HEK293 (cell line): ENCODE measurements at regions not wholly inside any gene's neighbourhood (a gene's known extent, or its start where the extent isn't known, plus 50 kb on each side); places are given as distances from the start of the nearest gene placed in this dataset.

Experiments
- CTCF ChIA-PET: fragments of 350-600 bp; formaldehyde crosslinking; extraction: SDS; loops from one replicate; lab custom pipeline; 2021; ENCODE audit warnings: antibody characterized with exemption; lab: Yijun Ruan, JAX
- POLR2A ChIA-PET: fragments of 300-600 bp; formaldehyde crosslinking; extraction: SDS; loops from one replicate; lab custom pipeline; 2020; ENCODE audit warnings: antibody characterized with exemption, inconsistent platforms; lab: Yijun Ruan, JAX
- H3K27ac ChIP-seq: fragments of 200-500 bp; sonication (Bioruptor generic); 2 replicates; pipeline ENCODE4 v1.5.1; 2014; ENCODE audit warnings: low read depth, low read length, control low read depth, inconsistent platforms; ENCODE audit errors: extremely low read depth
- H3K36me3 ChIP-seq, 2 experiments: fragments of 200-500 bp in 1 of 2; sonication (Bioruptor generic) in 1 of 2; 1 replicate in 1 of 2; 2 replicates in 1 of 2; pipeline ENCODE4 v1.5.1; 2014 to 2017; ENCODE audit warnings: inconsistent platforms in 2 of 2, low read length in 2 of 2; ENCODE audit not compliant: control insufficient read depth in 2 of 2, insufficient read depth in 1 of 2
- H3K4me1 ChIP-seq: fragments of 200-500 bp; sonication (Bioruptor generic); 2 replicates; pipeline ENCODE4 v1.5.1; 2014; ENCODE audit warnings: mild to moderate bottlenecking, low read length, inconsistent platforms; ENCODE audit not compliant: control insufficient read depth, insufficient read depth
- H3K4me3 ChIP-seq: 2 replicates; pipeline ENCODE4 v1.5.1; 2011; ENCODE audit warnings: low read depth, mild to moderate bottlenecking, control low read depth, low read length, moderate library complexity
- H3K9me3 ChIP-seq: fragments of 200-500 bp; sonication (Bioruptor generic); 2 replicates; pipeline ENCODE4 v1.5.1; 2014; ENCODE audit warnings: low read depth, low read length, inconsistent platforms; ENCODE audit not compliant: control insufficient read depth, insufficient read depth
- ELK4 ChIP-seq: IDR thresholded peaks from 2 replicates; pipeline ENCODE4 v1.6.1; 2011; ENCODE audit warnings: mild to moderate bottlenecking, low read depth, low read length, borderline replicate concordance
- INSM2 ChIP-seq: fragments of 450-650 bp; formaldehyde crosslinking; IDR thresholded peaks from 2 replicates; pipeline ENCODE4 v1.5.1; 2016; ENCODE audit warnings: missing biosample characterization, missing genetic modification characterization
- PRDM2 ChIP-seq: fragments of 450-650 bp; formaldehyde crosslinking; IDR thresholded peaks from 2 replicates; pipeline ENCODE4 v1.5.1; 2016; ENCODE audit warnings: missing biosample characterization, missing genetic modification characterization, borderline replicate concordance
- RBAK ChIP-seq: fragments of 450-650 bp; formaldehyde crosslinking; IDR thresholded peaks from 2 replicates; pipeline ENCODE4 v1.5.1; 2016; ENCODE audit warnings: missing biosample characterization, missing genetic modification characterization
- TSHZ1 ChIP-seq: fragments of 450-650 bp; formaldehyde crosslinking; IDR thresholded peaks from 2 replicates; pipeline ENCODE4 v1.5.1; 2016; ENCODE audit warnings: missing biosample characterization, missing genetic modification characterization, borderline replicate concordance
- ZBTB8A ChIP-seq: fragments of 450-650 bp; formaldehyde crosslinking; IDR thresholded peaks from 2 replicates; pipeline ENCODE4 v1.5.1; 2016; ENCODE audit warnings: missing biosample characterization, missing genetic modification characterization
- ZFP41 ChIP-seq: fragments of 450-650 bp; formaldehyde crosslinking; IDR thresholded peaks from 2 replicates; pipeline ENCODE4 v1.5.1; 2016; ENCODE audit warnings: missing biosample characterization, missing genetic modification characterization, borderline replicate concordance
- ZNF112 ChIP-seq: fragments of 450-650 bp; formaldehyde crosslinking; IDR thresholded peaks from 2 replicates; pipeline ENCODE4 v1.5.0; 2017; ENCODE audit warnings: missing biosample characterization, missing genetic modification characterization
- ZNF133 ChIP-seq: fragments of 450-650 bp; formaldehyde crosslinking; IDR thresholded peaks from 2 replicates; pipeline ENCODE4 v1.5.1; 2016; ENCODE audit warnings: missing biosample characterization, missing genetic modification characterization
- ZNF138 ChIP-seq: fragments of 450-650 bp; formaldehyde crosslinking; IDR thresholded peaks from 2 replicates; pipeline ENCODE4 v1.5.1; 2016; ENCODE audit warnings: missing biosample characterization, missing genetic modification characterization, borderline replicate concordance
- ZNF239 ChIP-seq: fragments of 450-650 bp; formaldehyde crosslinking; IDR thresholded peaks from 2 replicates; pipeline ENCODE4 v1.5.1; 2016; ENCODE audit warnings: missing biosample characterization, missing genetic modification characterization
- ZNF302 ChIP-seq: fragments of 450-650 bp; formaldehyde crosslinking; IDR thresholded peaks from 2 replicates; pipeline ENCODE4 v1.5.1; 2016; ENCODE audit warnings: missing biosample characterization, missing genetic modification characterization, low read depth
- ZNF324 ChIP-seq: fragments of 450-650 bp; formaldehyde crosslinking; IDR thresholded peaks from 2 replicates; pipeline ENCODE4 v1.5.1; 2016; ENCODE audit warnings: missing biosample characterization, missing genetic modification characterization
- ZNF335 ChIP-seq: fragments of 450-650 bp; formaldehyde crosslinking; conservative IDR thresholded peaks from 2 replicates; pipeline ENCODE4 v1.5.1; 2016; ENCODE audit warnings: missing biosample characterization, missing genetic modification characterization
- ZNF366 ChIP-seq: fragments of 450-650 bp; formaldehyde crosslinking; conservative IDR thresholded peaks from 2 replicates; pipeline ENCODE4 v1.5.1; 2016; ENCODE audit warnings: missing biosample characterization, missing genetic modification characterization
- ZNF391 ChIP-seq: fragments of 450-650 bp; formaldehyde crosslinking; IDR thresholded peaks from 2 replicates; pipeline ENCODE4 v1.5.1; 2016; ENCODE audit warnings: low read depth, missing biosample characterization, missing genetic modification characterization, borderline replicate concordance
- ZNF549 ChIP-seq: fragments of 450-650 bp; IDR thresholded peaks from 2 replicates; pipeline ENCODE4 v1.5.1; 2018; ENCODE audit warnings: missing biosample characterization, missing genetic modification characterization, mild to moderate bottlenecking, inconsistent platforms, moderate library complexity
- ZNF555 ChIP-seq: fragments of 450-650 bp; formaldehyde crosslinking; conservative IDR thresholded peaks from 2 replicates; pipeline ENCODE4 v1.5.1; 2017; ENCODE audit warnings: missing biosample characterization, mild to moderate bottlenecking, missing genetic modification characterization, inconsistent platforms
- ZNF596 ChIP-seq: fragments of 450-650 bp; IDR thresholded peaks from 2 replicates; pipeline ENCODE4 v1.5.0; 2018; ENCODE audit warnings: missing biosample characterization, mild to moderate bottlenecking, missing genetic modification characterization, moderate library complexity
- ZNF660 ChIP-seq: fragments of 450-650 bp; IDR thresholded peaks from 2 replicates; pipeline ENCODE4 v1.5.1; 2018; ENCODE audit warnings: missing biosample characterization, mild to moderate bottlenecking, missing genetic modification characterization
- ZNF670 ChIP-seq: fragments of 450-650 bp; formaldehyde crosslinking; IDR thresholded peaks from 2 replicates; pipeline ENCODE4 v1.5.1; 2016; ENCODE audit warnings: missing biosample characterization, missing genetic modification characterization, low read depth
- ZNF792 ChIP-seq: fragments of 450-650 bp; formaldehyde crosslinking; IDR thresholded peaks from 2 replicates; pipeline ENCODE4 v1.5.1; 2016; ENCODE audit warnings: missing biosample characterization, missing genetic modification characterization

- TF ChIP-seq TSHZ1 (tag by site-specific recombination) (no peak), ZNF112 (tag by site-specific recombination) (no peak), ZNF138 (no peak), ZFP41 (tag by site-specific recombination) (no peak), ZBTB8A (tag by site-specific recombination) (no peak)
Observed at GRCh38 chr18:61616111-61616610, 276.6 kb downstream of the RNF152 start (continued).

GRCh38 chr18:61612517-61612916, 279.3 kb downstream of the CDH20 start:
- Histone ChIP-seq H3K4me1 (no peaks in the 10 kb centered on the region), H3K36me3 (no peaks in the 10 kb centered on the region), H3K27ac (no peak overlapping the region), H3K4me3 (no peak overlapping the region), H3K9me3 (no peaks in the 10 kb centered on the region; the same call in 1 of the 2 replicates)
- TF ChIP-seq ELK4 (no peak), ZNF366 (tag by site-specific recombination) (no peak), ZNF792 (tag by site-specific recombination) (no peak), PRDM2 (tag by site-specific recombination) (no peak), ZNF660 (tag by site-specific recombination) (no peak), ZNF596 (tag by site-specific recombination) (no peak), RBAK (no peak)
- ChIA-PET CTCF (interaction anchor here (0.6 to 1.8 kb wide), 5 partner anchors 15 to 230 kb away, joined by 3 to 7 read pairs (median 3); no protein-coding TSS in a partner anchor), POLR2A (interaction anchor here (0.5 kb wide), 1 partner anchor 64 kb away, joined by 10 read pairs; no protein-coding TSS in a partner anchor)

- ChIA-PET POLR2A (no interaction called here), CTCF (interaction anchor here (0.5 to 1.1 kb wide), 4 partner anchors 27 to 638 kb away, joined by 3 to 4 read pairs (median 3); no protein-coding TSS in a partner anchor)
- H3K36me3 ChIP-seq: no peaks in the 10 kb centered on the region
- no peak overlapping the region for H3K4me3 ChIP-seq
- no peaks in the 10 kb centered on the region; the same call in 1 of the 2 replicates for H3K9me3 ChIP-seq
- no peak overlapping the region for H3K27ac ChIP-seq
- no peaks in the 10 kb centered on the region; the same call in 1 of the 2 replicates for H3K4me1 ChIP-seq
- no peak for TF ChIP-seq ZNF324 (tag by site-specific recombination)
- no peak for TF ChIP-seq ZNF133 (tag by site-specific recombination)
- TF ChIP-seq ZNF555 (tag by site-specific recombination): no peak
- no peak for TF ChIP-seq ZNF391 (tag by site-specific recombination)
- TF ChIP-seq ZNF335 (tag by site-specific recombination): no peak
- TF ChIP-seq INSM2 (tag by site-specific recombination): no peak
- TF ChIP-seq ZNF670 (tag by site-specific recombination): no peak
- TF ChIP-seq ZNF302: no peak
- TF ChIP-seq ZNF239 (tag by site-specific recombination): no peak
- TF ChIP-seq ZNF549: no peak
Observed at GRCh38 chr18:61609131-61609530, 275.9 kb downstream of the CDH20 start.
